ENCODE measurements at regions not wholly inside any gene's neighbourhood (a gene's known extent, or its start where the extent isn't known, plus 50 kb on each side); places are given as distances from the start of the nearest gene placed in this dataset.

DNA sequence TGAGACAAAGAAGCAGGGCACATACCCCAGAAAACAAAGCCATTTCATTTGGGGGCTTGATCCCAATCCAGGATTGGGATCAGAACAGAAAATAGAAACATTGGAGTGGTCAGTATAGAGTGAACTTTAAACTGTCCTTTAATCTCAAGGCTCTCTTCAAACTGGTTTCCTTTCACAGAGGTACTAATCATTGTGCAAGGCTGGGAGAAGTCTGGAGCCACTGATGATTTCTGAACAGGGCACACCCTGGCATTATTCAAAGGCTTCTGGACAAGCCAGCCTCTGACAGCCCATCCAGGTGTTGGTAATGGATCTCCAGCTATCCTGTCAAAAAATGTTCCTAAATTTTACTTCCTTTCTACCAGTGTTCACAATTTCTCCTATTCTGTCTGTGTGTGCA lies 244.5 kb downstream of the DDX3Y start:
- DNase-seq (ENCODE audit: low read depth in 4 of 4, low spot score in 3 of 4) = no peak

DNA sequence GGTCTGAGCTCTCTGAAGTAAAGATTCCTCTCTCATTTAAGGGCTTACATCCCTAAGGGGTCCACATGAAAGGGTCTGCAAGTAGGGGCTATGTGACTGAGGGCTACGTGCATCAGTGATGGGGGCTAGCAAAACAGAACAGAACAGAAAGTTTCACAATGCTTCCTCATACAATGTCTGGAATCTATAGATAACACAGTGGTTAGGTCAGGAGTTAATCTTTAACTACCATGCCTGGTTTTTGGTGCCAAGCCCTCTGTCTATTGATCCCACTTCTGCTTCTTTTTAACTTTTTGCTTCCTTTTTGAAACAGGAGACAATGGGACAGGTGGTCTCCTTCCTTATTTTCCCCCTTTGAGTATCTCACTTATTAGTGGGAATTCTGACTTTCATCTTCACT lies 263.0 kb downstream of the DDX3Y start:
- no peak for DNase-seq (ENCODE audit: low read depth in 4 of 4, low spot score in 3 of 4)

DNA sequence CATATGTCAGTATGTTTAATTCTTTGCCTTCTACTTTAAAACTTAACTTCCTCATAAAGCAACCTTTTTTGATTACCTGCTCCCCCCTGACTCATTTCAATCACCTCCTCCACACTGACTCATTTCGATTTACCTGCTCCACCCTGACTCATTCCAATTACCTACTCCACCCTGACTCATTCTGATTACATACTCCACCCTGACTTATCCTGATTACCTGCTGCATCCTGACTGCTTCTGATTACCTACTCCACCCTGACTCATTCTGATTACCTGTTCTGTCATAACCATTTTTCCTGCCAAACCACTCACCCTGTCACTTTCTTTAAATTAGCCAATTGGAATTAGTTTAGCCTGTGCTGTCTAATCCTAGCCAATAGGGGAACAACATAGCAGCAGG lies 263.6 kb downstream of the DDX3Y start:
- DNase-seq (ENCODE audit: low read depth in 4 of 4, low spot score in 3 of 4) = no peak
